Hepatocyte (in vitro differentiated cells): ENCODE measurements at regions not wholly inside any gene's neighbourhood (a gene's known extent, or its start where the extent isn't known, plus 50 kb on each side); places are given as distances from the start of the nearest gene placed in this dataset.

Source experiments
- DNase-seq: peaks from one replicate; pipeline ENCODE4 v3.0.0-alpha.2; 2016; ENCODE audit warnings: low spot score
- H2AFZ ChIP-seq: fragments of 200-600 bp; sonication (generic); 2 replicates; pipeline ENCODE4 v1.6.0; 2016; ENCODE audit warnings: antibody characterized with exemption, mild to moderate bottlenecking
- H3K27ac ChIP-seq: fragments of 200-600 bp; sonication (generic); 2 replicates; pipeline ENCODE4 v1.5.1; 2016; ENCODE audit warnings: mild to moderate bottlenecking
- H3K27me3 ChIP-seq: fragments of 200-600 bp; sonication (generic); 2 replicates; pipeline ENCODE4 v1.6.1; 2016
- H3K36me3 ChIP-seq: fragments of 200-600 bp; sonication (generic); replicated peaks from 2 replicates; pipeline ENCODE4 v1.5.1; 2016; ENCODE audit warnings: low read depth; ENCODE audit not compliant: insufficient read depth
- H3K4me1 ChIP-seq: fragments of 200-600 bp; sonication (generic); 2 replicates; pipeline ENCODE4 v1.5.1; 2016; ENCODE audit warnings: mild to moderate bottlenecking, moderate library complexity; ENCODE audit not compliant: insufficient read depth
- H3K4me2 ChIP-seq: fragments of 200-600 bp; sonication (generic); 2 replicates; pipeline ENCODE4 v1.6.0; 2016
- H3K4me3 ChIP-seq: fragments of 200-600 bp; sonication (generic); 2 replicates; pipeline ENCODE4 v1.5.1; 2016; ENCODE audit warnings: mild to moderate bottlenecking
- H3K79me2 ChIP-seq: fragments of 200-600 bp; sonication (generic); 2 replicates; pipeline ENCODE4 v1.6.0; 2017; ENCODE audit warnings: mild to moderate bottlenecking
- H3K9me2 ChIP-seq: fragments of 200-600 bp; sonication (generic); replicated peaks from 2 replicates; pipeline ENCODE4 v1.6.0; 2017; ENCODE audit warnings: mild to moderate bottlenecking; ENCODE audit not compliant: insufficient read depth
- H3K9me3 ChIP-seq: fragments of 200-600 bp; sonication (generic); 2 replicates; pipeline ENCODE4 v1.5.1; 2016; ENCODE audit warnings: low read depth, mild to moderate bottlenecking
- H4K20me1 ChIP-seq: fragments of 200-600 bp; sonication (generic); 2 replicates; pipeline ENCODE4 v1.6.0; 2016; ENCODE audit warnings: mild to moderate bottlenecking; ENCODE audit not compliant: insufficient read depth, poor library complexity, severe bottlenecking
- CTCF ChIP-seq: fragments of 200-600 bp; sonication (generic); IDR thresholded peaks from 2 replicates; pipeline ENCODE4 v1.5.1; 2016; ENCODE audit warnings: antibody characterized with exemption, mild to moderate bottlenecking; ENCODE audit not compliant: poor library complexity
- EZH2 ChIP-seq: fragments of 200-600 bp; sonication (generic); IDR thresholded peaks from 2 replicates; pipeline ENCODE4 v1.6.1; 2016; ENCODE audit warnings: antibody characterized with exemption, mild to moderate bottlenecking, borderline replicate concordance
- EZH2phosphoT487 ChIP-seq: fragments of 200-600 bp; sonication (generic); IDR thresholded peaks from one replicate; pipeline ENCODE4 v1.6.1; 2018; ENCODE audit warnings: antibody characterized with exemption, mild to moderate bottlenecking, low read depth, moderate library complexity; ENCODE audit not compliant: unreplicated experiment, severe bottlenecking
- WGBS: methylation state at CpG from one replicate; pipeline ENCODE4 v1.1.6; 2016; ENCODE audit warnings: low lambda C conversion rate; ENCODE audit errors: missing lambda C conversion rate; 5-methylcytosine and 5-hydroxymethylcytosine counted together

GRCh38 chr2:121825003-121825950 lies 69.8 kb downstream of the TSN start:
- Histone ChIP-seq H3K4me2 (no peak overlapping the region), H4K20me1 (no peaks in the 10 kb centered on the region), H3K36me3 (no peaks in the 10 kb centered on the region), H3K4me3 (no peak overlapping the region), H3K9me2 (no peaks in the 10 kb centered on the region), H3K9me3 (no peaks in the 10 kb centered on the region), H3K27ac (no peak overlapping the region), H3K27me3 (no peaks in the 10 kb centered on the region), H3K79me2 (no peaks in the 10 kb centered on the region), H3K4me1 (no peaks in the 10 kb centered on the region), H2AFZ (no peak overlapping the region)
- no peak for DNase-seq
- TF ChIP-seq CTCF: no peak
- WGBS: 62% methylated on average over 8 of the region's 8 CpGs

- DNase-seq: no peak
- H3K9me3 ChIP-seq: no peaks in the 10 kb centered on the region
- no peaks in the 10 kb centered on the region for H3K79me2 ChIP-seq
- no peak for TF ChIP-seq CTCF
- no peak for TF ChIP-seq EZH2phosphoT487
- no peak for TF ChIP-seq EZH2
- WGBS: 80% methylated on average over 3 of the region's 3 CpGs
- H3K4me2 ChIP-seq: no peak overlapping the region
- no peaks in the 10 kb centered on the region for H3K27me3 ChIP-seq
- H2AFZ ChIP-seq: no peak overlapping the region
- no peaks in the 10 kb centered on the region for H3K9me2 ChIP-seq
- no peak overlapping the region for H3K27ac ChIP-seq
- H4K20me1 ChIP-seq: no peaks in the 10 kb centered on the region
- no peaks in the 10 kb centered on the region for H3K36me3 ChIP-seq
- no peaks in the 10 kb centered on the region for H3K4me1 ChIP-seq
- no peak overlapping the region for H3K4me3 ChIP-seq
These were observed 70.6 kb downstream of the TSN start for GRCh38 chr2:121826036-121826435.

- H3K27ac ChIP-seq: no peak overlapping the region
- H3K36me3 ChIP-seq: no peaks in the 10 kb centered on the region
- 72% methylated on average over 13 of the region's 13 CpGs for WGBS
- H3K9me2 ChIP-seq: no peaks in the 10 kb centered on the region
- no peaks in the 10 kb centered on the region for H3K79me2 ChIP-seq
- H3K4me1 ChIP-seq: no peaks in the 10 kb centered on the region
- no peak overlapping the region for H2AFZ ChIP-seq
- no peaks in the 10 kb centered on the region for H3K27me3 ChIP-seq
- no peak overlapping the region for H3K4me3 ChIP-seq
- no peak overlapping the region for H3K4me2 ChIP-seq
- TF ChIP-seq CTCF (no peak), EZH2phosphoT487 (no peak), EZH2 (no peak)
- no peaks in the 10 kb centered on the region for H3K9me3 ChIP-seq
- no peaks in the 10 kb centered on the region for H4K20me1 ChIP-seq
- no peak for DNase-seq
These were observed 72.9 kb downstream of the TSN start for GRCh38 chr2:121828281-121828731.
